Hepatocyte (in vitro differentiated cells): ENCODE measurements at regions not wholly inside any gene's neighbourhood (a gene's known extent, or its start where the extent isn't known, plus 50 kb on each side); places are given as distances from the start of the nearest gene placed in this dataset.

Source experiments
- DNase-seq: peaks from one replicate; pipeline ENCODE4 v3.0.0-alpha.2; 2016; ENCODE audit warnings: low spot score
- H2AFZ ChIP-seq: fragments of 200-600 bp; sonication (generic); 2 replicates; pipeline ENCODE4 v1.6.0; 2016; ENCODE audit warnings: antibody characterized with exemption, mild to moderate bottlenecking
- H3K27ac ChIP-seq: fragments of 200-600 bp; sonication (generic); 2 replicates; pipeline ENCODE4 v1.5.1; 2016; ENCODE audit warnings: mild to moderate bottlenecking
- H3K27me3 ChIP-seq: fragments of 200-600 bp; sonication (generic); 2 replicates; pipeline ENCODE4 v1.6.1; 2016
- H3K36me3 ChIP-seq: fragments of 200-600 bp; sonication (generic); replicated peaks from 2 replicates; pipeline ENCODE4 v1.5.1; 2016; ENCODE audit warnings: low read depth; ENCODE audit not compliant: insufficient read depth
- H3K4me1 ChIP-seq: fragments of 200-600 bp; sonication (generic); 2 replicates; pipeline ENCODE4 v1.5.1; 2016; ENCODE audit warnings: mild to moderate bottlenecking, moderate library complexity; ENCODE audit not compliant: insufficient read depth
- H3K4me2 ChIP-seq: fragments of 200-600 bp; sonication (generic); 2 replicates; pipeline ENCODE4 v1.6.0; 2016
- H3K4me3 ChIP-seq: fragments of 200-600 bp; sonication (generic); 2 replicates; pipeline ENCODE4 v1.5.1; 2016; ENCODE audit warnings: mild to moderate bottlenecking
- H3K79me2 ChIP-seq: fragments of 200-600 bp; sonication (generic); 2 replicates; pipeline ENCODE4 v1.6.0; 2017; ENCODE audit warnings: mild to moderate bottlenecking
- H3K9me2 ChIP-seq: fragments of 200-600 bp; sonication (generic); replicated peaks from 2 replicates; pipeline ENCODE4 v1.6.0; 2017; ENCODE audit warnings: mild to moderate bottlenecking; ENCODE audit not compliant: insufficient read depth
- H3K9me3 ChIP-seq: fragments of 200-600 bp; sonication (generic); 2 replicates; pipeline ENCODE4 v1.5.1; 2016; ENCODE audit warnings: low read depth, mild to moderate bottlenecking
- H4K20me1 ChIP-seq: fragments of 200-600 bp; sonication (generic); 2 replicates; pipeline ENCODE4 v1.6.0; 2016; ENCODE audit warnings: mild to moderate bottlenecking; ENCODE audit not compliant: insufficient read depth, poor library complexity, severe bottlenecking
- EZH2 ChIP-seq: fragments of 200-600 bp; sonication (generic); IDR thresholded peaks from 2 replicates; pipeline ENCODE4 v1.6.1; 2016; ENCODE audit warnings: antibody characterized with exemption, mild to moderate bottlenecking, borderline replicate concordance
- EZH2phosphoT487 ChIP-seq: fragments of 200-600 bp; sonication (generic); IDR thresholded peaks from one replicate; pipeline ENCODE4 v1.6.1; 2018; ENCODE audit warnings: antibody characterized with exemption, mild to moderate bottlenecking, low read depth, moderate library complexity; ENCODE audit not compliant: unreplicated experiment, severe bottlenecking
- WGBS: methylation state at CpG from one replicate; pipeline ENCODE4 v1.1.6; 2016; ENCODE audit warnings: low lambda C conversion rate; ENCODE audit errors: missing lambda C conversion rate; 5-methylcytosine and 5-hydroxymethylcytosine counted together
- TF ChIP-seq, protein P1 (sequence below): fragments of 200-600 bp; sonication (generic); IDR thresholded peaks from 2 replicates; pipeline ENCODE4 v1.5.1; 2016; ENCODE audit warnings: antibody characterized with exemption, mild to moderate bottlenecking; ENCODE audit not compliant: poor library complexity

DNA sequence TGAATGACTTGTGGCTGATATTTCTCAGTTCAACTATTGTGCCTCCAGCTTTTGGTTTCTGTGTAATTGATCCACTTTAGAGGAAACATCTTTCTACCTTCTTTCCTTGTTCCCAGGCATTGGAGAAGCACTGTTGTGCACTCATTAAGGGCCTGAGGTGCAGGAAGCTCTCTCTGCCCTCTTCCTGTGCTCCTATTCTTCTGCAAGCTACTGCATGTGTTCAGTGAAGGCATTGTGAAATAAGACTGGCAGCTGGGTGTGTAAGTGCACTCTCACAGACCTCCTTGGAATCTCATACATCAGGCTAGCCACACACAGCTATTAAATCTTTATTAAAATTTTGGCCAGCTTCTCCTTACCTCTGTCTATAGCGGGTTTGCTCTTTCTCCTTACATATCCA is 177.8 kb downstream of the OGFRL1 start:
- no peak overlapping the region for H3K4me2 ChIP-seq
- H3K27me3 ChIP-seq = no peaks in the 10 kb centered on the region
- H3K27ac ChIP-seq = no peak overlapping the region
- H3K9me2 ChIP-seq = no peaks in the 10 kb centered on the region
- DNase-seq = no peak
- H3K36me3 ChIP-seq = no peaks in the 10 kb centered on the region
- H2AFZ ChIP-seq = no peak overlapping the region
- no peaks in the 10 kb centered on the region for H3K79me2 ChIP-seq
- no peaks in the 10 kb centered on the region for H3K9me3 ChIP-seq
- no peak overlapping the region for H3K4me3 ChIP-seq
- 100% methylated on average over 1 of the region's 1 CpG for WGBS
- TF ChIP-seq, protein P1, sequence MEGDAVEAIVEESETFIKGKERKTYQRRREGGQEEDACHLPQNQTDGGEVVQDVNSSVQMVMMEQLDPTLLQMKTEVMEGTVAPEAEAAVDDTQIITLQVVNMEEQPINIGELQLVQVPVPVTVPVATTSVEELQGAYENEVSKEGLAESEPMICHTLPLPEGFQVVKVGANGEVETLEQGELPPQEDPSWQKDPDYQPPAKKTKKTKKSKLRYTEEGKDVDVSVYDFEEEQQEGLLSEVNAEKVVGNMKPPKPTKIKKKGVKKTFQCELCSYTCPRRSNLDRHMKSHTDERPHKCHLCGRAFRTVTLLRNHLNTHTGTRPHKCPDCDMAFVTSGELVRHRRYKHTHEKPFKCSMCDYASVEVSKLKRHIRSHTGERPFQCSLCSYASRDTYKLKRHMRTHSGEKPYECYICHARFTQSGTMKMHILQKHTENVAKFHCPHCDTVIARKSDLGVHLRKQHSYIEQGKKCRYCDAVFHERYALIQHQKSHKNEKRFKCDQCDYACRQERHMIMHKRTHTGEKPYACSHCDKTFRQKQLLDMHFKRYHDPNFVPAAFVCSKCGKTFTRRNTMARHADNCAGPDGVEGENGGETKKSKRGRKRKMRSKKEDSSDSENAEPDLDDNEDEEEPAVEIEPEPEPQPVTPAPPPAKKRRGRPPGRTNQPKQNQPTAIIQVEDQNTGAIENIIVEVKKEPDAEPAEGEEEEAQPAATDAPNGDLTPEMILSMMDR = no peak
- TF ChIP-seq EZH2 (no peak), EZH2phosphoT487 (no peak)
- H4K20me1 ChIP-seq = no peaks in the 10 kb centered on the region
- H3K4me1 ChIP-seq = no peaks in the 10 kb centered on the region

DNA sequence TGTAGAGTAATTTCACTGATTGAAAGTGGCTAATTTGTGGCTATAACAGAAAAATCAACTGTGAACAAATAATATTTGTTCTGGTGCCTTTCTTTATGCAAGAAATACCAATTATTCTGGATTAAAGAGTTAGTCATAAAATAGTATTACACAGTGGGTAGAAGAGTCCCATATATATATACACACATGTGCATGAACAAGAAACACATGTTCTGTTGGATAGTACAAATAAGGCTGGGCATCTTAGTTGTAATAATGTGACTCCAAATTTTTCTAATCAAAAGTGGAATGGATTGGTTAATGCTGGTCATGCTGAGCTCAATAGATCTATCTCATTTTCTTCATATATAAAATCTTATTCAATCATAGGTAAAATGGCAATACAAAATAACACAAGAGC is 179.4 kb downstream of the OGFRL1 start:
- no peaks in the 10 kb centered on the region for H3K36me3 ChIP-seq
- no peaks in the 10 kb centered on the region for H3K27me3 ChIP-seq
- no peaks in the 10 kb centered on the region for H3K4me1 ChIP-seq
- no peak overlapping the region for H3K27ac ChIP-seq
- H2AFZ ChIP-seq = no peak overlapping the region
- no peaks in the 10 kb centered on the region for H3K79me2 ChIP-seq
- DNase-seq = no peak
- TF ChIP-seq, protein P1 = no peak
- TF ChIP-seq EZH2phosphoT487 (no peak), EZH2 (no peak)
- H4K20me1 ChIP-seq = no peaks in the 10 kb centered on the region
- H3K9me2 ChIP-seq = no peaks in the 10 kb centered on the region
- no peak overlapping the region for H3K4me3 ChIP-seq
- no peak overlapping the region for H3K4me2 ChIP-seq
- H3K9me3 ChIP-seq = no peaks in the 10 kb centered on the region

DNA sequence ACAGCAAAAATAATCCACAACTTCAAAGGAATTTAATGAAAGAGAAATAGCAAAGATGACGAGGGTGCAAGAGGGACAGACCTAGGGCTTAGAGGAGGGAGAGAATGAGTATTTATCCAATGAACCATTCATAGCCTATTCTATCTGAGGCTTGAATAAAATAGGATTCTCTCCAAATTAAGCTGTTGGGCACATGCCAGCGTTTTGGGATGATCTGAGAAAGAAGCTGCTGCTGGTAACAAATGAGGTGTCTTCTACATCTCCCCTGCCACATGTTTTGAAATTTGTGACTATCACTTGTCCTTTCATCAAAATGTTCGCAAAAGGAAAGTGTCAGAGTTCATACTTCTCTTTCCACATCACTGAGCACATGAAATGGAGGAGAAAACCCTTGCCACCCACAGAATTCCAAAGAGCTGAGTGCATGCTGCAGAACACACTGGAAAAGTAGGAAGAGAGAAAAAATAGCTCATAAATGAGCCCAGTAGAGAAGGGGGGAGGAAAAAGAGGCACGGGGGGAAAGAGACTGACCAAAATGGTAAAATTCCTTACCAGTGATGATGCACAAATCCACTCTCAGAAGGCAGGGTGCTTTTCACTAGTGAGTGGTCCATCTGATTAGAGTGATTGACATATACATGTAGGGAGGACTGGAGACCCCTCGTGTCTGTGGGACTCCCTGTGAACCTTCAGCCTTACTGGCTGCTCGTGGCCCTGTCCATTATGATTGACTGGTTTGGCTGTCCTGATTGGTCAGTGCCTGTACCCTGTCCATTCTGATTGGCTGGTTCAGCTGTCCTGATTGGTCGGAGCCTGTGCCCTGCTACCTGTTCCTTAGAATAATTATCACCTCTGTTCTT is 180.5 kb downstream of the OGFRL1 start:
- no peak overlapping the region for H3K27ac ChIP-seq
- H3K4me1 ChIP-seq = no peaks in the 10 kb centered on the region
- no peak overlapping the region for H2AFZ ChIP-seq
- H3K36me3 ChIP-seq = no peaks in the 10 kb centered on the region
- no peaks in the 10 kb centered on the region for H4K20me1 ChIP-seq
- no peak overlapping the region for H3K4me3 ChIP-seq
- DNase-seq = no peak
- H3K79me2 ChIP-seq = no peaks in the 10 kb centered on the region
- H3K9me2 ChIP-seq = no peaks in the 10 kb centered on the region
- 83% methylated on average over 7 of the region's 7 CpGs for WGBS
- TF ChIP-seq EZH2 (no peak), EZH2phosphoT487 (no peak)
- TF ChIP-seq, protein P1 = no peak
- no peak overlapping the region for H3K4me2 ChIP-seq
- H3K9me3 ChIP-seq = no peaks in the 10 kb centered on the region
- H3K27me3 ChIP-seq = no peaks in the 10 kb centered on the region
